Omental fat pad (tissue), 3 donors: ENCODE measurements at regions not wholly inside any gene's neighbourhood (a gene's known extent, or its start where the extent isn't known, plus 50 kb on each side); places are given as distances from the start of the nearest gene placed in this dataset.

Source experiments
- ATAC-seq: fragments of 150-250 bp; one replicate; pipeline ENCODE4 v1.9.1; 2016; ENCODE audit warnings: mild to moderate bottlenecking, moderate library complexity; ENCODE audit not compliant: low FRiP score
- DNase-seq: peaks from one replicate; pipeline ENCODE4 v3.0.0-alpha.2; 2019; ENCODE audit warnings: low spot score
- TF ChIP-seq, protein P1 (sequence below), 3 donors: fragments of 450-650 bp; IDR thresholded peaks; one replicate each; pipeline ENCODE4 v1.5.1; 2016 to 2017; ENCODE audit warnings: antibody characterized with exemption in 3 of 3, mild to moderate bottlenecking in 3 of 3, moderate library complexity in 2 of 3

DNA sequence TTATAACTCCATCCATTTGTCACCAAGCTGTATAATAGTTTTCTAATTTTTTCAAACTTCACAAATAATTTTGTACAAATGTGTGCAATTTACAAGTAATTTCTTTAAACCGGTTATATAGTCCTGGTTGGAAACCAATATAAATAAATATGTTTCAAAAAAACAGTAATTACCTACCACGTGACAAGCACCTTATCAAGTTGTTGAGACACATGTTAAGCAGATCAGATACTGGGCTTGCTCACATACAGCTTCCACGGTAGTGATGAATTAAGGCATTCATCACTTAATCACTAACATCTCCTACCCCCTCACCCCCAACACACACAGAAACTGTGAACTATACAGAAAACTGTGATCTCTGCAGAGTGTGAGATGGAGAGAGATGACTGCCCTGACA is 630.0 kb upstream of the MBL2 start:
- ATAC-seq (no peak), DNase-seq (no peak)
- TF ChIP-seq, protein P1, sequence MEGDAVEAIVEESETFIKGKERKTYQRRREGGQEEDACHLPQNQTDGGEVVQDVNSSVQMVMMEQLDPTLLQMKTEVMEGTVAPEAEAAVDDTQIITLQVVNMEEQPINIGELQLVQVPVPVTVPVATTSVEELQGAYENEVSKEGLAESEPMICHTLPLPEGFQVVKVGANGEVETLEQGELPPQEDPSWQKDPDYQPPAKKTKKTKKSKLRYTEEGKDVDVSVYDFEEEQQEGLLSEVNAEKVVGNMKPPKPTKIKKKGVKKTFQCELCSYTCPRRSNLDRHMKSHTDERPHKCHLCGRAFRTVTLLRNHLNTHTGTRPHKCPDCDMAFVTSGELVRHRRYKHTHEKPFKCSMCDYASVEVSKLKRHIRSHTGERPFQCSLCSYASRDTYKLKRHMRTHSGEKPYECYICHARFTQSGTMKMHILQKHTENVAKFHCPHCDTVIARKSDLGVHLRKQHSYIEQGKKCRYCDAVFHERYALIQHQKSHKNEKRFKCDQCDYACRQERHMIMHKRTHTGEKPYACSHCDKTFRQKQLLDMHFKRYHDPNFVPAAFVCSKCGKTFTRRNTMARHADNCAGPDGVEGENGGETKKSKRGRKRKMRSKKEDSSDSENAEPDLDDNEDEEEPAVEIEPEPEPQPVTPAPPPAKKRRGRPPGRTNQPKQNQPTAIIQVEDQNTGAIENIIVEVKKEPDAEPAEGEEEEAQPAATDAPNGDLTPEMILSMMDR (IDR thresholded peaks at IDR 0.05) = no peak

DNA sequence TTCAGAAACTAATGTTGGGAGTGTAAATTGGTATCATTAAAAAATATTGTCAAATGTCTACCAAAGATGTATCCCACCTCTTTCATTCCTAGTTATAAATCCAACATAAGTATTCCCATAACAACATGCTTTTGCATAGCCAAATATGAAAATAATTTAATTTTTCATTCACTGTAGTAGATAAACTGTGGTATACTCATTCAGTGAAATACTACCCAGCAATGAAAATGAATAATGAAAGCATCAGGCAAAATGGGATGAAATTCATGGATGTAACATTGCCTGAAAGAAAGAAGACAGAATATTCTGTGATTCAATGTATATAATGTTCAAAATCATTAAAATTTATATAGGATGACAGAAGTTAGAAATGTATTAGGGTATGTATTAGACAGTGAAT is 629.0 kb upstream of the MBL2 start:
- TF ChIP-seq, protein P1 (IDR thresholded peaks at IDR 0.05) = no peak
- DNase-seq (no peak), ATAC-seq (no peak)

DNA sequence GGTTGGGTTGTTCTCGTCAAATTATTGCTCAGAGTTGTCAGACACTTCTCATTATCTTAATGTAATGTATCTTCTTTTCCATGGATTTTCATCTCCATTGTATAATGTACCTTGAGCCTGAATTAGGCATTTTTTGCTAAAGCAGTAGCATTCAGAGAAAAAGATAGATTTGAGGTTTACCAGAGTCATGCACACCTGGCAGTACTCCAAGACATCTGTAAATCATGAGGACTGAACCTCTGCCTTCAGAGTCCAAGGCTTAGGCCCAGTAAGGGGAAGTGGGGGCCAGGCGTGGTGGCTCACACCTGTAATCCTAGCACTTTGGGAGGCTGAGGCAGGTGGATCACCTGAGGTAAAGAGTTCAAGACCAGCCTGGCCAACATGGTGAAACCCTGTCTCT is 624.3 kb upstream of the MBL2 start:
- no peak for ATAC-seq
- DNase-seq = no peak
- TF ChIP-seq, protein P1 (IDR thresholded peaks at IDR 0.05) = no peak

- DNase-seq = no peak
- TF ChIP-seq, protein P1 (IDR thresholded peaks at IDR 0.05) = no peak
- ATAC-seq = no peak
Measured at GRCh38 chr10:53395449-53395848, 622.9 kb upstream of the MBL2 start.

- ATAC-seq (no peak), DNase-seq (no peak)
- TF ChIP-seq, protein P1 (IDR thresholded peaks at IDR 0.05) = no peak
Measured at GRCh38 chr10:53387562-53387961, 615.0 kb upstream of the MBL2 start.

DNA sequence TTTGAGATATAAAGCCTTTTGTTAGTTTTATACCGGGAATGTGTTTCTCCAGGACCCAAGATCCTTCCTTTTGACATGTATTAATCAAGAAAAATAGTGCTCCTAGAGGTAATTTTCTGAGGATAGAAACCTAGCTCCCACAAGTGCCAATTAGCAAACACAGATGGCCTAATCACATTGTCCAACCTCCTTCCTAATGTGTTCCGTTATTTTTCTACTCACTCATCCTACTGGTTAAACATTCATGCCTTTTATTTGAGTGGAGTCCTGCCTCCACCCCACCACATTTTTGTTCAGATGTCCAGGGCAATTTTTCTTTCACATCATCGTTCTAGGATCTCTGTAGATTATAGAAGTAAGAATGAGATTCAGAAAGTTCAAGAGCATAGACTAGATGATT is 610.0 kb upstream of the MBL2 start:
- ATAC-seq (no peak), DNase-seq (no peak)
- TF ChIP-seq, protein P1 (IDR thresholded peaks at IDR 0.05) = no peak

DNA sequence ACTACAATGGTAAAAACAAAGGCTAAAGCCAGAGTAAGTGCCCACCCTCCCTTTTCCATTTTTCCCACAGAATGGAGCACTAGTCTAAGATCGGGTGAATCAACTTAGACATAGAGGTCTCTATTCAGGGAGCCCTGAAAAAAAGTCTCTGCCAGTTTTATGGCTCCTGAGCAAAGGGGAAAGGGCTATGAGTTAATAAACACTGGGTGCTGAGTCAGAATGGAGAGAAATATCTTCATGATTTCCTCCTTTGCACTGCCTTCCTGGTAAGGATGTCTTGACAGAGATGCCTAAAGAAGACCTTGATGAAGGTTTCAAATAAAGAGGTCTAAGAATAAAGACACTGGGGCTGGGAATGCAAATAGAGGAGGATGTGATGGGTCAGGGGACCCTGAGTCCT is 607.4 kb upstream of the MBL2 start:
- ATAC-seq (no peak), DNase-seq (no peak)
- TF ChIP-seq, protein P1 (IDR thresholded peaks at IDR 0.05) = no peak
